K562 (cell line): ENCODE measurements at regions not wholly inside any gene's neighbourhood (a gene's known extent, or its start where the extent isn't known, plus 50 kb on each side); places are given as distances from the start of the nearest gene placed in this dataset.
A peak's percentile ranks its signal among the peaks of the same experiment; 100 is the strongest.

Experiments
- ATAC-seq: fragments of 200-7000 bp; cut with Tn5 transposase; 3 replicates; pipeline ENCODE4 v1.9.1; 2020; ENCODE audit warnings: moderate library complexity
- BruUV-seq: library from RNA; stranded (reverse); fragments of 400-500 nt; replicated peaks from 2 replicates; lab custom pipeline; 2021; lab: Mats Ljungman, UMichigan
- CTCF ChIA-PET: fragments of 300-600 bp; formaldehyde crosslinking; extraction: SDS; loops from one replicate; lab custom pipeline; 2021; ENCODE audit warnings: low intra/inter-chr PET ratio; lab: Yijun Ruan, JAX
- POLR2A ChIA-PET: fragments of 300-600, 350-650 bp; sonication (Branson Sonifier 250); formaldehyde crosslinking; extraction: SDS; loops from one replicate; lab custom pipeline; 2021; ENCODE audit warnings: antibody characterized with exemption, inconsistent platforms; lab: Yijun Ruan, JAX
- DNase-seq, 4 experiments: peaks; one replicate each; pipeline versions ENCODE4 v3.0.0 to v3.0.0-alpha.2; 2011 to 2018; ENCODE audit warnings: low spot score in 3 of 4, mixed read lengths in 3 of 4; ENCODE audit errors: extremely low read depth in 1 of 4
- FAIRE-seq: peaks from 2 replicates; lab custom pipeline; 2011; peaks lifted over from hg19 to GRCh38; lab: Jason Lieb, UNC
- H2AFZ ChIP-seq: 2 replicates; pipeline ENCODE4 v1.6.0; 2011; ENCODE audit warnings: low read depth, low read length, control low read depth, inconsistent platforms
- H3K27ac ChIP-seq: fragments of 200-600 bp; 3 replicates; pipeline ENCODE4 v1.8.0; 2011; ENCODE audit warnings: low read depth, mild to moderate bottlenecking, control low read depth, inconsistent platforms, low read length, moderate library complexity, mixed read lengths; ENCODE audit errors: extremely low read depth
- H3K27me3 ChIP-seq, 2 experiments: fragments of 300-600 bp in 1 of 2; 2 replicates in 1 of 2; 3 replicates in 1 of 2; pipeline versions ENCODE4 v1.6.0 to v1.8.0; 2011; ENCODE audit warnings: inconsistent platforms in 2 of 2, low read length in 2 of 2, mild to moderate bottlenecking in 1 of 2, mixed read lengths in 1 of 2, moderate library complexity in 1 of 2; ENCODE audit not compliant: control insufficient read depth in 2 of 2, insufficient read depth in 2 of 2
- H3K36me3 ChIP-seq: fragments of 300-600 bp; 3 replicates; pipeline ENCODE4 v1.8.0; 2011; ENCODE audit warnings: mild to moderate bottlenecking, low read length, inconsistent platforms; ENCODE audit not compliant: control insufficient read depth, insufficient read depth
- H3K4me1 ChIP-seq, 2 experiments: fragments of 200-600 bp in 1 of 2; replicated peaks in 1 of 2; 2 replicates in 1 of 2; 3 replicates in 1 of 2; pipeline versions ENCODE4 v1.5.1 to v1.8.0; 2011; ENCODE audit warnings: inconsistent platforms in 2 of 2, low read length in 2 of 2, mild to moderate bottlenecking in 1 of 2, mixed read lengths in 1 of 2, moderate library complexity in 1 of 2; ENCODE audit not compliant: control insufficient read depth in 2 of 2, insufficient read depth in 2 of 2
- H3K4me2 ChIP-seq: 2 replicates; pipeline ENCODE4 v1.6.1; 2011; ENCODE audit warnings: low read length, control low read depth, inconsistent platforms, mixed read lengths; ENCODE audit not compliant: insufficient read depth
- H3K4me3 ChIP-seq: fragments of 200-600 bp; sonication (generic), shearing (Covaris generic); 2 replicates; pipeline ENCODE4 v1.5.1; 2016; ENCODE audit warnings: control low read depth, inconsistent platforms
- H3K79me2 ChIP-seq: fragments of 200-600 bp; 3 replicates; pipeline ENCODE4 v1.8.0; 2011; ENCODE audit warnings: low read length, inconsistent platforms; ENCODE audit not compliant: control insufficient read depth, insufficient read depth
- H3K9ac ChIP-seq, 2 experiments: 2 replicates each; pipeline versions ENCODE4 v1.6.0 to v1.6.1; 2011; ENCODE audit warnings: low read depth in 2 of 2, low read length in 2 of 2, control low read depth in 1 of 2, inconsistent platforms in 1 of 2, mild to moderate bottlenecking in 1 of 2, mixed read lengths in 1 of 2; ENCODE audit not compliant: insufficient read depth in 1 of 2
- H3K9me1 ChIP-seq: one replicate; pipeline ENCODE4 v1.6.0; 2011; ENCODE audit warnings: inconsistent platforms, mild to moderate bottlenecking, low read length, moderate library complexity; ENCODE audit not compliant: control insufficient read depth, insufficient read depth
- H3K9me3 ChIP-seq: replicated peaks from 2 replicates; pipeline ENCODE4 v1.5.1; 2011; ENCODE audit warnings: low read depth, low read length, inconsistent platforms; ENCODE audit not compliant: control insufficient read depth, insufficient read depth
- H4K20me1 ChIP-seq: replicated peaks from 2 replicates; pipeline ENCODE4 v1.6.1; 2011; ENCODE audit warnings: low read length, inconsistent platforms, mixed read lengths; ENCODE audit not compliant: control insufficient read depth, insufficient read depth
- BACH1 ChIP-seq: fragments of 200-800 bp; sonication (Bioruptor generic); IDR thresholded peaks from 2 replicates; pipeline ENCODE4 v1.6.1; 2016; ENCODE audit warnings: missing genetic modification characterization, missing compliant biosample characterization
- FOXK1 ChIP-seq: sonication (generic); formaldehyde crosslinking; IDR thresholded peaks from 2 replicates; pipeline ENCODE4 v1.8.0; 2022; ENCODE audit warnings: missing genetic modification reagents, mild to moderate bottlenecking, borderline replicate concordance
- NRF1 ChIP-seq, 2 experiments: fragments of 450-650 bp; IDR thresholded peaks in 1 of 2; conservative IDR thresholded peaks in 1 of 2; 2 replicates each; pipeline ENCODE4 v1.6.1; 2014; ENCODE audit warnings: mild to moderate bottlenecking in 2 of 2
- WGBS: fragments of 100-300 bp; shearing (Covaris generic); methylation state at CpG from one replicate; pipeline ENCODE4 v1.1.6; 2016; ENCODE audit warnings: low coverage, mixed read lengths; ENCODE audit not compliant: insufficient coverage; ENCODE audit errors: missing lambda C conversion rate; 5-methylcytosine and 5-hydroxymethylcytosine counted together
- in situ Hi-C: fragments of 300-500 bp; cut with MboI; formaldehyde crosslinking; loops from 4 replicates; pipeline ENCODE4 v1.15.0; 2018; ENCODE audit warnings: inconsistent platforms, mixed read lengths
- intact Hi-C: fragments of 100-400 bp; cut with micrococcal nuclease; formaldehyde crosslinking; loops from 2 replicates; pipeline ENCODE4 v1.14.2; 2022
- TF ChIP-seq, protein P1 (sequence below): sonication (generic); formaldehyde crosslinking; IDR thresholded peaks from 2 replicates; pipeline ENCODE4 v1.8.1; 2023; ENCODE audit warnings: mild to moderate bottlenecking, missing genetic modification reagents
- TF ChIP-seq, protein P2 (sequence below): fragments of 250-450 bp; sonication (Bioruptor Pico); IDR thresholded peaks from 2 replicates; pipeline ENCODE4 v1.5.0; 2021; ENCODE audit warnings: mild to moderate bottlenecking, borderline replicate concordance

- under 1% methylated on average over 7 of the region's 7 CpGs for WGBS
- no peaks in the 10 kb centered on the region for H4K20me1 ChIP-seq
- no peaks in the 10 kb centered on the region for H3K9me3 ChIP-seq
- H3K79me2 ChIP-seq = no peaks in the 10 kb centered on the region
- TF ChIP-seq, protein P1, sequence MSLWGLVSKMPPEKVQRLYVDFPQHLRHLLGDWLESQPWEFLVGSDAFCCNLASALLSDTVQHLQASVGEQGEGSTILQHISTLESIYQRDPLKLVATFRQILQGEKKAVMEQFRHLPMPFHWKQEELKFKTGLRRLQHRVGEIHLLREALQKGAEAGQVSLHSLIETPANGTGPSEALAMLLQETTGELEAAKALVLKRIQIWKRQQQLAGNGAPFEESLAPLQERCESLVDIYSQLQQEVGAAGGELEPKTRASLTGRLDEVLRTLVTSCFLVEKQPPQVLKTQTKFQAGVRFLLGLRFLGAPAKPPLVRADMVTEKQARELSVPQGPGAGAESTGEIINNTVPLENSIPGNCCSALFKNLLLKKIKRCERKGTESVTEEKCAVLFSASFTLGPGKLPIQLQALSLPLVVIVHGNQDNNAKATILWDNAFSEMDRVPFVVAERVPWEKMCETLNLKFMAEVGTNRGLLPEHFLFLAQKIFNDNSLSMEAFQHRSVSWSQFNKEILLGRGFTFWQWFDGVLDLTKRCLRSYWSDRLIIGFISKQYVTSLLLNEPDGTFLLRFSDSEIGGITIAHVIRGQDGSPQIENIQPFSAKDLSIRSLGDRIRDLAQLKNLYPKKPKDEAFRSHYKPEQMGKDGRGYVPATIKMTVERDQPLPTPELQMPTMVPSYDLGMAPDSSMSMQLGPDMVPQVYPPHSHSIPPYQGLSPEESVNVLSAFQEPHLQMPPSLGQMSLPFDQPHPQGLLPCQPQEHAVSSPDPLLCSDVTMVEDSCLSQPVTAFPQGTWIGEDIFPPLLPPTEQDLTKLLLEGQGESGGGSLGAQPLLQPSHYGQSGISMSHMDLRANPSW (CRISPR knock-in tag) = no peak
- TF ChIP-seq, protein P2, sequence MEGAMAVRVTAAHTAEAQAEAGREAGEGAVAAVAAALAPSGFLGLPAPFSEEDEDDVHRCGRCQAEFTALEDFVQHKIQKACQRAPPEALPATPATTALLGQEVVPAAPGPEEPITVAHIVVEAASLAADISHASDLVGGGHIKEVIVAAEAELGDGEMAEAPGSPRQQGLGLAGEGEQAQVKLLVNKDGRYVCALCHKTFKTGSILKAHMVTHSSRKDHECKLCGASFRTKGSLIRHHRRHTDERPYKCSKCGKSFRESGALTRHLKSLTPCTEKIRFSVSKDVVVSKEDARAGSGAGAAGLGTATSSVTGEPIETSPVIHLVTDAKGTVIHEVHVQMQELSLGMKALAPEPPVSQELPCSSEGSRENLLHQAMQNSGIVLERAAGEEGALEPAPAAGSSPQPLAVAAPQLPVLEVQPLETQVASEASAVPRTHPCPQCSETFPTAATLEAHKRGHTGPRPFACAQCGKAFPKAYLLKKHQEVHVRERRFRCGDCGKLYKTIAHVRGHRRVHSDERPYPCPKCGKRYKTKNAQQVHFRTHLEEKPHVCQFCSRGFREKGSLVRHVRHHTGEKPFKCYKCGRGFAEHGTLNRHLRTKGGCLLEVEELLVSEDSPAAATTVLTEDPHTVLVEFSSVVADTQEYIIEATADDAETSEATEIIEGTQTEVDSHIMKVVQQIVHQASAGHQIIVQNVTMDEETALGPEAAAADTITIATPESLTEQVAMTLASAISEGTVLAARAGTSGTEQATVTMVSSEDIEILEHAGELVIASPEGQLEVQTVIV (CRISPR knock-in tag) = no peak
- no peak for TF ChIP-seq BACH1 (tag)
- peak; percentile 79 to 82 for TF ChIP-seq NRF1 (conservative IDR thresholded peaks at IDR 0.05 in 1 of 2, IDR thresholded peaks at IDR 0.05 in 1 of 2)
- TF ChIP-seq FOXK1 (CRISPR knock-in tag) = no peak
- DNase-seq = peak in 2 of 4 experiments; percentile 5 to 17
- ATAC-seq = no peak
- H3K36me3 ChIP-seq = no peaks in the 10 kb centered on the region
- H3K27me3 ChIP-seq = no peaks in the 10 kb centered on the region
- FAIRE-seq = no peak
- in situ Hi-C loops (no loop called here), intact Hi-C loops (no loop called here)
- no peak overlapping the region for H3K4me2 ChIP-seq
- ChIA-PET CTCF (no interaction called here), POLR2A (no interaction called here)
- no peaks in the 10 kb centered on the region for H3K4me1 ChIP-seq
- no TSS peak for BruUV-seq
- H3K9me1 ChIP-seq = no peaks in the 10 kb centered on the region
- peak overlapping the region; percentile 72; the same call in 1 of the 2 replicates for H2AFZ ChIP-seq
- no peak overlapping the region for H3K9ac ChIP-seq
- H3K27ac ChIP-seq = no peak overlapping the region
- H3K4me3 ChIP-seq = no peak overlapping the region
Observed at GRCh38 chr1:55640708-55641473, 425.7 kb upstream of the USP24 start.
